H9 (cell line): ENCODE measurements at regions not wholly inside any gene's neighbourhood (a gene's known extent, or its start where the extent isn't known, plus 50 kb on each side); places are given as distances from the start of the nearest gene placed in this dataset.

ENCODE experiments used
- DNase-seq: peaks from one replicate; pipeline ENCODE4 v3.0.0-alpha.2; 2017
- H2AFZ ChIP-seq: one replicate; pipeline ENCODE4 v1.6.1; 2013; ENCODE audit warnings: mild to moderate bottlenecking, low read length, control low read depth, moderate library complexity
- H2AK5ac ChIP-seq: 2 replicates; pipeline ENCODE4 v1.6.1; 2013; ENCODE audit warnings: low read length, control low read depth, mixed read lengths; ENCODE audit not compliant: insufficient read length
- H2BK120ac ChIP-seq: one replicate; pipeline ENCODE4 v1.6.1; 2013; ENCODE audit warnings: low read depth, mild to moderate bottlenecking, low read length, control low read depth, inconsistent platforms; ENCODE audit not compliant: poor library complexity, severe bottlenecking
- H2BK12ac ChIP-seq: 2 replicates; pipeline ENCODE4 v1.6.1; 2013; ENCODE audit warnings: low read length, control low read depth, mixed read lengths, low read depth; ENCODE audit not compliant: insufficient read length
- H2BK15ac ChIP-seq: 2 replicates; pipeline ENCODE4 v1.6.1; 2013; ENCODE audit warnings: low read depth, low read length, control low read depth
- H2BK20ac ChIP-seq: one replicate; pipeline ENCODE4 v1.6.1; 2013; ENCODE audit warnings: low read depth, mild to moderate bottlenecking, low read length, control low read depth, inconsistent platforms; ENCODE audit not compliant: poor library complexity, severe bottlenecking
- H2BK5ac ChIP-seq: 2 replicates; pipeline ENCODE4 v1.6.1; 2013; ENCODE audit warnings: low read length, control low read depth, mixed read lengths; ENCODE audit not compliant: insufficient read length
- H3K14ac ChIP-seq: 2 replicates; pipeline ENCODE4 v1.6.1; 2013; ENCODE audit warnings: low read length, control low read depth; ENCODE audit not compliant: insufficient read depth
- H3K18ac ChIP-seq: 2 replicates; pipeline ENCODE4 v1.6.1; 2013; ENCODE audit warnings: low read depth, mild to moderate bottlenecking, mixed read lengths, low read length, control low read depth; ENCODE audit not compliant: insufficient read length
- H3K23ac ChIP-seq: 2 replicates; pipeline ENCODE4 v1.6.1; 2013; ENCODE audit warnings: low read length, control low read depth, mixed read lengths, low read depth; ENCODE audit not compliant: insufficient read length
- H3K23me2 ChIP-seq: 2 replicates; pipeline ENCODE4 v1.6.1; 2013; ENCODE audit warnings: low read depth, mild to moderate bottlenecking, mixed read lengths, low read length, control low read depth; ENCODE audit not compliant: insufficient read length, poor library complexity, severe bottlenecking
- H3K27ac ChIP-seq: 2 replicates; pipeline ENCODE4 v1.5.1; 2013; ENCODE audit warnings: low read length, control low read depth, mixed read lengths, low read depth; ENCODE audit not compliant: insufficient read length
- H3K27me3 ChIP-seq: 2 replicates; pipeline ENCODE4 v1.6.1; 2013; ENCODE audit warnings: low read length, control low read depth, inconsistent platforms; ENCODE audit not compliant: insufficient read depth
- H3K4ac ChIP-seq: 2 replicates; pipeline ENCODE4 v1.6.1; 2013; ENCODE audit warnings: low read depth, mild to moderate bottlenecking, control low read depth, inconsistent platforms, low read length, moderate library complexity
- H3K4me1 ChIP-seq: 2 replicates; pipeline ENCODE4 v1.6.1; 2013; ENCODE audit warnings: low read length, control low read depth, inconsistent platforms; ENCODE audit not compliant: insufficient read depth
- H3K4me2 ChIP-seq: 2 replicates; pipeline ENCODE4 v1.6.1; 2013; ENCODE audit warnings: low read length, control low read depth, mixed read lengths; ENCODE audit not compliant: insufficient read length, insufficient read depth
- H3K56ac ChIP-seq: 2 replicates; pipeline ENCODE4 v1.6.1; 2013; ENCODE audit warnings: low read depth, mild to moderate bottlenecking, mixed read lengths, low read length, control low read depth; ENCODE audit not compliant: insufficient read length
- H3K79me1 ChIP-seq: 2 replicates; pipeline ENCODE4 v1.6.1; 2013; ENCODE audit warnings: low read depth, mild to moderate bottlenecking, moderate library complexity, low read length, control low read depth, inconsistent platforms; ENCODE audit not compliant: insufficient read depth, poor library complexity, severe bottlenecking
- H3K79me2 ChIP-seq: 2 replicates; pipeline ENCODE4 v1.6.1; 2013; ENCODE audit warnings: low read length, control low read depth, inconsistent platforms; ENCODE audit not compliant: insufficient read depth
- H3K9ac ChIP-seq: 2 replicates; pipeline ENCODE4 v1.6.1; 2013; ENCODE audit warnings: low read length, control low read depth, mixed read lengths; ENCODE audit not compliant: insufficient read length; ENCODE audit errors: extremely low read depth
- H3K9me3 ChIP-seq: one replicate; pipeline ENCODE4 v1.6.1; 2013; ENCODE audit warnings: low read depth, low read length, inconsistent platforms; ENCODE audit not compliant: control insufficient read depth
- H3T11ph ChIP-seq: one replicate; pipeline ENCODE4 v1.6.1; 2013; ENCODE audit warnings: mild to moderate bottlenecking, low read length, control low read depth, inconsistent platforms
- H4K20me1 ChIP-seq: one replicate; pipeline ENCODE4 v1.6.1; 2013; ENCODE audit not compliant: control insufficient read depth, insufficient read length, insufficient read depth
- H4K5ac ChIP-seq: 2 replicates; pipeline ENCODE4 v1.6.1; 2013; ENCODE audit warnings: low read depth, mild to moderate bottlenecking, mixed read lengths, low read length, control low read depth; ENCODE audit not compliant: insufficient read length
- H4K8ac ChIP-seq: replicated peaks from 2 replicates; pipeline ENCODE4 v1.6.1; 2013; ENCODE audit warnings: low read length, control low read depth, mixed read lengths, low read depth; ENCODE audit not compliant: insufficient read length
- H4K91ac ChIP-seq: 2 replicates; pipeline ENCODE4 v1.6.1; 2013; ENCODE audit warnings: low read depth, mild to moderate bottlenecking, moderate library complexity, mixed read lengths, low read length, control low read depth; ENCODE audit not compliant: insufficient read length
- H3K27ac Mint-ChIP-seq, 3 experiments: 2 replicates in 2 of 3; 3 replicates in 1 of 3; pipeline ENCODE4 v1.8.0; 2020 to 2021; ENCODE audit warnings: mixed read lengths in 3 of 3, mild to moderate bottlenecking in 1 of 3, moderate library complexity in 1 of 3
- H3K27me3 Mint-ChIP-seq: 2 replicates; pipeline ENCODE4 v1.8.0; 2021; ENCODE audit warnings: low read depth, mild to moderate bottlenecking, moderate library complexity, mixed read lengths
- H3K36me3 Mint-ChIP-seq, 3 experiments: 2 replicates in 2 of 3; 3 replicates in 1 of 3; pipeline ENCODE4 v1.8.0; 2020 to 2021; ENCODE audit warnings: low read depth in 3 of 3, mixed read lengths in 3 of 3; ENCODE audit not compliant: insufficient read depth in 1 of 3
- H3K4me1 Mint-ChIP-seq, 2 experiments: 2 replicates each; pipeline ENCODE4 v1.8.0; 2020; ENCODE audit warnings: mixed read lengths in 2 of 2
- H3K4me3 Mint-ChIP-seq, 2 experiments: 2 replicates in 1 of 2; 3 replicates in 1 of 2; pipeline ENCODE4 v1.8.0; 2020 to 2021; ENCODE audit warnings: mild to moderate bottlenecking in 2 of 2, mixed read lengths in 2 of 2, moderate library complexity in 1 of 2
- H3K9me3 Mint-ChIP-seq, 2 experiments: 2 replicates in 1 of 2; 3 replicates in 1 of 2; pipeline ENCODE4 v1.8.0; 2020; ENCODE audit warnings: mild to moderate bottlenecking in 2 of 2, mixed read lengths in 2 of 2, moderate library complexity in 1 of 2
- CTCF ChIP-seq: fragments of 200-600 bp; sonication (generic); conservative IDR thresholded peaks from 3 replicates; pipeline ENCODE4 v1.8.0; 2021; ENCODE audit warnings: antibody characterized with exemption, mild to moderate bottlenecking

GRCh38 chr4:73922317-73922716, 53.1 kb downstream of the CXCL1 start:
- Histone ChIP-seq H2BK5ac (no peak overlapping the region), H3K27ac (no peak overlapping the region), H2BK12ac (no peak overlapping the region), H3K18ac (no peak overlapping the region), H3K23me2 (no peaks in the 10 kb centered on the region), H3T11ph (no peak overlapping the region), H2BK120ac (no peak overlapping the region), H4K5ac (no peak overlapping the region), H3K9me3 (no peaks in the 10 kb centered on the region), H2AFZ (no peak overlapping the region), H3K4me1 (no peaks in the 10 kb centered on the region), H4K91ac (no peak overlapping the region), H3K14ac (no peak overlapping the region), H2BK15ac (no peak overlapping the region), H3K4ac (no peak overlapping the region), H3K4me2 (no peak overlapping the region), H4K20me1 (no peaks in the 10 kb centered on the region), H3K56ac (no peak overlapping the region), H3K79me1 (no peaks in the 10 kb centered on the region), H3K9ac (no peak overlapping the region), H3K27me3 (no peaks in the 10 kb centered on the region), H2AK5ac (no peak overlapping the region), H3K79me2 (no peaks in the 10 kb centered on the region), H2BK20ac (no peak overlapping the region), H3K23ac (no peak overlapping the region), H4K8ac (no peak overlapping the region)
- Mint-ChIP-seq H3K4me3 (no peak overlapping the region), H3K36me3 (no peaks in the 10 kb centered on the region), H3K9me3 (no peaks in the 10 kb centered on the region), H3K27me3 (peaks cover 10% of the 10 kb centered on the region; the same call in 1 of the 2 replicates), H3K4me1 (no peaks in the 10 kb centered on the region), H3K27ac (no peak overlapping the region)
- no peak for TF ChIP-seq CTCF
- no peak for DNase-seq
